GM21528 (cell line): ENCODE measurements at regions not wholly inside any gene's neighbourhood (a gene's known extent, or its start where the extent isn't known, plus 50 kb on each side); places are given as distances from the start of the nearest gene placed in this dataset.
"Not testable (repeated sequence)": the region's sequence is repeated elsewhere in the genome, so short reads cannot be mapped to it uniquely, and the experiment has no call there.

ENCODE experiments used
- ATAC-seq: cut with Tn5 transposase; IDR thresholded peaks from one replicate; pipeline ENCODE4 v1.9.1; 2021; ENCODE audit warnings: mild to moderate bottlenecking, moderate library complexity; ENCODE audit not compliant: unreplicated experiment, low FRiP score

GRCh38 chr3:118477768-118478167, 556.9 kb downstream of the IGSF11 start:
- no peak for ATAC-seq

- no peak for ATAC-seq
These were observed 555.9 kb downstream of the IGSF11 start for GRCh38 chr3:118478706-118479276.

DNA sequence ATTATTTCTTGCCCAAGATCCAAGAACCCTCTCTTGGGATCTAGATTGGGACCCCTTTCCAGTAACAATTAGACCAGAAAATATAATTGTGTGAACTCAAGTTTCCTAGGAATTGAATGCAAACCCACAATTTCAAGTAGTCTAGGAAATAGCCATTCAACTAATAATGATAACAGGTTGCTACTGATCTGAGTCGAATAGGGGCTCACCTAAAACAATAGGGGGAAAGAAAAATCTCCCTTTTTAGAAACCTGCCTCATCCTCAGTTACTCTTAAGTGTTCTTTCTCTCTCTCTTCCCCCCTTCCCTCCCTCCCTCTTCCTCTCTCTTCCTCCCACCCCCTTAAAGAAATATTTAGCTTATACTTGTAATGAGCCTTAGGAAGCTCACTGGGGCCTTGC, 555.3 kb downstream of the IGSF11 start:
- ATAC-seq, result no peak

GRCh38 chr3:118480101-118480860, 554.4 kb downstream of the IGSF11 start:
- no peak for ATAC-seq

- ATAC-seq, result no peak
These were observed 549.0 kb downstream of the IGSF11 start for GRCh38 chr3:118485693-118486092.

GRCh38 chr3:118487734-118488133, 546.9 kb downstream of the IGSF11 start:
- no peak for ATAC-seq

DNA sequence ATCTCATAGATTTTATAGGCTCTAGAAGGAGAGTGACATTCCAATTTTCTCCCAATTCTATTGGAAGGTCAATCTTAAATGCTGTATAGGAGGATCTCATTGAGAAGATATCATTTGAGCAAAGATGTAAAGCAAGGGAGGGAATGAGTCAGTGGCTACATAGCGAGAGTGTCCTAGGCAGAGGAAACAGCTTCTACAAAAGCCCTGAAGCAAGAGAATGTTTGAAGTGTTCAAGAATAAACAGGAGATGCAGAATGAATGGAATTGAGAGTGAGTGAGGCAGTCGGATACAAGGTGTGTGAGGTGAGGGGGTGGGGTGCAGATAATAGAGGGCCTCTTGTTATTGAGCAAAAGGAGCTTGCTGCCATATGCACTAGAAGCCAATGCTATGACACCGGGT, 545.9 kb downstream of the IGSF11 start:
- ATAC-seq, result no peak

DNA sequence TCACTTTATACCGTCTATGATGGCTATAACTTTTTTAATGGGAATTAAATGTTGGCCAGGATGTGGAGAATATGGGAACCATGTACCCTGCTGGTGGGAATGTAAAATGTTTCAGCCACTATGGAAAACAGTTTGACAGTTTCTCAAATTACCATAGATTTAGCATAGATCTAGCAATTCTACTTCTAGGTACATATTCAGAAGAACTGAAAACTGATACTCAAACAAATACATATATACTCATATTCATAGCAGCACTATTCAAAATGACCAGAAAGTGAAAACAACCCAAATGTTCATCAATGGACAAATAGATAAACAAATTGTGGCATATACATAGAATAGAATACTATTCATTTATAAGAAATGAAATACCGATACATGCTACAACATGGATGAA, 539.4 kb downstream of the IGSF11 start:
- ATAC-seq, result no peak

- ATAC-seq, result no peak
These were observed 537.4 kb downstream of the IGSF11 start for GRCh38 chr3:118497274-118497673.

DNA sequence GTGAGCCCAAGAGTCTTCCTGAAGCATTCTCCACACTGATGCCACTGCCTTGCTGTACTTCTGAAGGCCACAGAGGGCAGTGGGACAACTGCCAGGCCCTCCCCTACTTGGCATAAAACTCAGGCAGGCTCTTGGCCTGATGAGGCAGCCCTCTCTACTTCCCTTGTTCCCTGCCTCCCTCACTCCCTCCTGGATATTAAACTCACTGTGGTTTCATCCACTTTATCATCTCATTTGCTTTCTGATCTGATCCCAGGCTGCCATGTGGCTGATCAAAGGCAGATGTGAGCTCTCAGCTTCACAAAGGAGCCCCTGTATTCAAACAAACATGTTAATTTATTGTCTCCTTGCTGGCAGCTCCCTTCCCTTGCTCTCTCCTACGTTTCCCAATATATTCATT, 533.5 kb downstream of the IGSF11 start:
- ATAC-seq, result no peak

GRCh38 chr3:118504906-118505305, 529.7 kb downstream of the IGSF11 start:
- no peak for ATAC-seq

DNA sequence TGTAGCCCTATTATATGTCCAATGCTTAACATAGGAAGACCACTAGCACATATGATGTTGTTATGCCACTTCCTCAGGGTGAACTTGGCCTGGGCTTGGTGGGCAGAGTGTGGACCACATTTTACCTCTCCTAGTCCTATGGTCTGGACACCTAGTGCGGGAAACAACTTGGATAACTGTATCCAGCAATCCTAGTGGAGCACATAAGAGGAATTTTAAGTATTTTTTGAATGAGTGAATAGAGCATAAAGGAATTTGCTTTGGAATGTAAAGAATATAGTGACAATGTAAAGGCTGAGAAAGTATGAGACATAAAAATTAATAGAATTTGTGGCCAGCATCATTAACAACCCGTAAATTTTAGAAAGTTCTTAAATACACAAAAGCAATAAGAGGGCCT, 528.9 kb downstream of the IGSF11 start:
- no peak for ATAC-seq

DNA sequence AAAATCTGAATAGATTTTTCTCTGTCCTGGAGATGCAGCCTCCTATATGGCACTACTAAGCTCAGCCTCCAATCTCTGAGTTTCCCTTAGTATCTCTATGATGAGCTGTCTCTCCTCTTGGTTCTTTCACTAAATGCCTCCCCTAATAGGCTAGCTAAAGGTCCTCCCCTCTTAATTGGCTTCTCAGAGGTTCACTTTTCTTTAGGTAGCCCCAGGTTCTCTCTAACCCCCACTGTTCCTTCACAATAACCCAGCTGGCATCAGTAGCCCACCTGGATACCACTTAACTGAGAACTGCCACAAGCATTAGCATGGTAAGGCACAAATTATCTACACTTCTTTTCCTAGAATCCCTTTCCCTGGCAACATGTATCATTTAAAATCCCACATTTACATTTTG, 523.2 kb downstream of the IGSF11 start:
- no peak for ATAC-seq

GRCh38 chr3:118512301-118512700, 522.3 kb downstream of the IGSF11 start:
- ATAC-seq, result no peak

GRCh38 chr3:118525077-118525476, 509.6 kb downstream of the IGSF11 start:
- no peak for ATAC-seq

DNA sequence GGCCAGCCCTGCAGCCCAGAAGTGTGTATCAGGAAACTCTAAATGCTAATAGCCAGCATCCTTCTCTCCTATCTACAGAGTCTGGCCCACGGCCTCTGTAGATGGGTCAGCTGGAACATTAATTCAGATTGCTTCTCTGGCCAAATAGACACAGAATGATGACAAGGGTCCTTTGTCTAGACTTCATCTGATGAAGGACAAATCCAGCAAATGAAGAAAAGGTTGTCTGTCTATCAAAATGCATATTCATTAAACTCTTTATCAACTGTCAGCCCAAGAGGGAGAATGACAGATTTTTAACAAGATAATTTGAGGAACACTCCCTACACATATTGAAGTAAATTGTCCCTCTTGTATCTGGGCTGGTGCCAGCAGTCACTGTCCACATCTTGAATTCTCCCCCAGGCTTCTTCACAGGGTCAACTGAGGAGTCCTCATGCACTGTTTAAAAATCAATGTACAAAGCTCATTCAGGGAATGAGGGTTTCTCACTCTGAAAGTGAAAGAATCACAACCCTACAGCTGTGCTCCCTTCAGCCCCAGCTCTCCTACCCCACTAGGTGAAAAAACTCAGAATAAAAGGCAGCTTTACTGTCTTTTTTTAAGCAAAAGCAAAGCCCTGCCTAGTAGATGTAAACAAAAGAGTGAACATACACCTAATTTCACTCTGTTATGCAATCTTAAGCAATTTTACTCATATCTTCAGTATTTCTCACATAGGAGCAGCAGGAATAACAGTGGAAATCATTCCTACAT, 507.7 kb downstream of the IGSF11 start:
- ATAC-seq, result no peak

DNA sequence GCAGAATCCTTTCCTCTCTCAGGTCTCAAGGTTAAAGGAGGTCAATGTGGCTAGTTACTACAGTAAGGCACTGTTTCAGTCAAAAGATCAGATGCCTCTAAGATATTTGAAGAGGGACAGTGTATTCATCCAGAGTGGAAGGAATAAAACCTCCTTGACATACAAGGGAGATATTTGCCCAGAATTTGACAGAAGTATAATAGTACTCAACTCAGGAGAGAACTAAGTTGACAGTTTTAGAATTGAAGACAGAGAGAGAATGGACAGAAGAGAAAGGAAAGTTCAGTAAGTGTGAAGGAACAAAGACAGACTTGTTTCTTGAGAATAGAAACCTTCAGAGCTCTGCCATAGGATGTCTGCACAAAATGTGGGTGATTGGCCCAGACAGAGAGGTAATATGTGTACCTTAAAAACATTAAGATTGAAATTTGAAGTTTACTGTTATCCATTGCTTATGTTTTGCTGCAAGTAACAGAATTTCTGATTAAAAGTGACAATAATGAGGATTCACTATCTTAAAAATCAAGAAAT, 507.1 kb downstream of the IGSF11 start:
- ATAC-seq, result no peak

DNA sequence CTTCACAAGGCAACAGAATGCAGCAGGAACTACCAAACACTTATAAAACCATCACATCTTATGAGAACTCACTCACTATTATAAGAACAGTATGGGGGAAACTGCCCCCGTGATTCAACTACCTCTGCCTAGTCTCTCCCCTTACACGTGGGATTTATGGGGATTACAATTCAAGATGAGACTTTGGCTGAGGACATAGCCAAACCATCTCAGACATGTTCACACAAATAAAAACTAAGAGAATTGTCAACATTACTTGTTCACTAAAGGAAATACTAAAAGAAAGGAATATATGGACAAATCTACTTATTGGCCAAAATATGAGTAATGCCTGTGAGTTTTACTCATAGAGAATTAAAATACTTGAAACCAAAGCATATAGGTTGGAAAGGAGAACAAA, 505.1 kb downstream of the IGSF11 start:
- ATAC-seq, result no peak

GRCh38 chr3:118530350-118530922, 504.2 kb downstream of the IGSF11 start:
- no peak for ATAC-seq

DNA sequence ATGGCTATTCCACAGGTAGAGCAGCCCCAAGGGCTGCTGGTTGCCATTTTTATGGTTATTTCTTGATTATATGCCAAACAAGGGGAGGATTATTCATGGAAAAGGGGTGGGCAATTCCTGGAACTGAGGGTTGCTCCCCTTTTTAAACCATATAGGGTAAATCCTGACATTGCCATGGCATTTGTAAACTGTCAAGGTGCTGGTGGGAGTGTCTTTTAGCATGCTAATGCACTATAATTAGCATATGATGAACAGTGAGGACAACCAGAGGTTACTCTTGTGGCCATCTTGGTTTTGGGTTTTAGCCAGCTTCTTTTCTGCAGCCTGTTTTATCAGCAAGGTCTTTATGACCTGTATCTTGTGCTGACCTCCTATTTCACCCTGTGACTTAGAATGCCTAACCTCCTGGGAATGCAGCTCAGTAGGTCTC, 503.7 kb downstream of the IGSF11 start:
- ATAC-seq, result not testable (repeated sequence)

- ATAC-seq, result no peak
These were observed 502.8 kb downstream of the IGSF11 start for GRCh38 chr3:118531816-118532215.
